ENCODE measurements at regions not wholly inside any gene's neighbourhood (a gene's known extent, or its start where the extent isn't known, plus 50 kb on each side); places are given as distances from the start of the nearest gene placed in this dataset.

- no CpG with 5 or more reads among the region's 2 CpGs for WGBS (ENCODE audit: insufficient coverage, insufficient read length)
- no peak for DNase-seq (ENCODE audit: low read depth, low spot score)
- H3K36me3 ChIP-seq (ENCODE audit: control insufficient read depth, insufficient read depth, low read length), result no peaks in the 10 kb centered on the region
- H3K27ac ChIP-seq (ENCODE audit: low read length), result no peak overlapping the region
- H3K4me3 ChIP-seq (ENCODE audit: low read length), result no peak overlapping the region
- no peaks in the 10 kb centered on the region for H3K27me3 ChIP-seq (ENCODE audit: control insufficient read depth, insufficient read depth, low read length)
- H3K9me3 ChIP-seq (ENCODE audit: control insufficient read depth, insufficient read depth, low read length), result no peaks in the 10 kb centered on the region
- H3K4me1 ChIP-seq (ENCODE audit: control insufficient read depth, insufficient read depth, low read length), result no peaks in the 10 kb centered on the region
These were observed 492.0 kb upstream of the SULF2 start for GRCh38 chr20:48277266-48277665.

GRCh38 chr20:48276021-48276342 is 490.7 kb upstream of the SULF2 start:
- no CpG with 5 or more reads among the region's 3 CpGs for WGBS (ENCODE audit: insufficient coverage, insufficient read length)
- H3K9me3 ChIP-seq (ENCODE audit: control insufficient read depth, insufficient read depth, low read length), result no peaks in the 10 kb centered on the region
- H3K36me3 ChIP-seq (ENCODE audit: control insufficient read depth, insufficient read depth, low read length), result no peaks in the 10 kb centered on the region
- DNase-seq (ENCODE audit: low read depth, low spot score), result no peak
- no peak overlapping the region for H3K4me3 ChIP-seq (ENCODE audit: low read length)
- H3K4me1 ChIP-seq (ENCODE audit: control insufficient read depth, insufficient read depth, low read length), result no peaks in the 10 kb centered on the region
- no peak overlapping the region for H3K27ac ChIP-seq (ENCODE audit: low read length)
- H3K27me3 ChIP-seq (ENCODE audit: control insufficient read depth, insufficient read depth, low read length), result no peaks in the 10 kb centered on the region

GRCh38 chr20:48275286-48276020 is 490.2 kb upstream of the SULF2 start:
- H3K27ac ChIP-seq (ENCODE audit: low read length), result no peak overlapping the region
- no peak overlapping the region for H3K4me3 ChIP-seq (ENCODE audit: low read length)
- no CpG with 5 or more reads among the region's 6 CpGs for WGBS (ENCODE audit: insufficient coverage, insufficient read length)
- no peaks in the 10 kb centered on the region for H3K36me3 ChIP-seq (ENCODE audit: control insufficient read depth, insufficient read depth, low read length)
- H3K27me3 ChIP-seq (ENCODE audit: control insufficient read depth, insufficient read depth, low read length), result no peaks in the 10 kb centered on the region
- no peaks in the 10 kb centered on the region for H3K9me3 ChIP-seq (ENCODE audit: control insufficient read depth, insufficient read depth, low read length)
- no peaks in the 10 kb centered on the region for H3K4me1 ChIP-seq (ENCODE audit: control insufficient read depth, insufficient read depth, low read length)
- DNase-seq (ENCODE audit: low read depth, low spot score), result no peak

- no peaks in the 10 kb centered on the region for H3K9me3 ChIP-seq (ENCODE audit: control insufficient read depth, insufficient read depth, low read length)
- no peaks in the 10 kb centered on the region for H3K4me1 ChIP-seq (ENCODE audit: control insufficient read depth, insufficient read depth, low read length)
- H3K4me3 ChIP-seq (ENCODE audit: low read length), result no peak overlapping the region
- DNase-seq (ENCODE audit: low read depth, low spot score), result no peak
- H3K27ac ChIP-seq (ENCODE audit: low read length), result no peak overlapping the region
- H3K36me3 ChIP-seq (ENCODE audit: control insufficient read depth, insufficient read depth, low read length), result no peaks in the 10 kb centered on the region
- H3K27me3 ChIP-seq (ENCODE audit: control insufficient read depth, insufficient read depth, low read length), result no peaks in the 10 kb centered on the region
These were observed 488.6 kb upstream of the SULF2 start for GRCh38 chr20:48273843-48274242.

GRCh38 chr20:48270885-48271284 is 485.6 kb upstream of the SULF2 start:
- no peak for DNase-seq (ENCODE audit: low read depth, low spot score)
- no CpG with 5 or more reads among the region's 1 CpG for WGBS (ENCODE audit: insufficient coverage, insufficient read length)

GRCh38 chr20:48267860-48268633 is 482.8 kb upstream of the SULF2 start:
- Histone ChIP-seq H3K27ac (ENCODE audit: low read length) (no peak overlapping the region), H3K27me3 (ENCODE audit: control insufficient read depth, insufficient read depth, low read length) (no peaks in the 10 kb centered on the region), H3K4me1 (ENCODE audit: control insufficient read depth, insufficient read depth, low read length) (no peaks in the 10 kb centered on the region), H3K4me3 (ENCODE audit: low read length) (no peak overlapping the region), H3K9me3 (ENCODE audit: control insufficient read depth, insufficient read depth, low read length) (no peaks in the 10 kb centered on the region), H3K36me3 (ENCODE audit: control insufficient read depth, insufficient read depth, low read length) (no peaks in the 10 kb centered on the region)
- no peak for DNase-seq (ENCODE audit: low read depth, low spot score)
- WGBS (ENCODE audit: insufficient coverage, insufficient read length), result no CpG with 5 or more reads among the region's 19 CpGs

More at GRCh38 chr20:48270885-48271284, 485.6 kb upstream of the SULF2 start:
- no peak overlapping the region for H3K27ac ChIP-seq (ENCODE audit: low read length)
- H3K27me3 ChIP-seq (ENCODE audit: control insufficient read depth, insufficient read depth, low read length), result no peaks in the 10 kb centered on the region
- no peaks in the 10 kb centered on the region for H3K9me3 ChIP-seq (ENCODE audit: control insufficient read depth, insufficient read depth, low read length)
- H3K36me3 ChIP-seq (ENCODE audit: control insufficient read depth, insufficient read depth, low read length), result no peaks in the 10 kb centered on the region
- no peak overlapping the region for H3K4me3 ChIP-seq (ENCODE audit: low read length)
- H3K4me1 ChIP-seq (ENCODE audit: control insufficient read depth, insufficient read depth, low read length), result no peaks in the 10 kb centered on the region

GRCh38 chr20:48266571-48266970 is 481.3 kb upstream of the SULF2 start:
- H3K4me3 ChIP-seq (ENCODE audit: low read length), result no peak overlapping the region
- WGBS (ENCODE audit: insufficient coverage, insufficient read length), result no CpG with 5 or more reads among the region's 6 CpGs
- H3K27me3 ChIP-seq (ENCODE audit: control insufficient read depth, insufficient read depth, low read length), result no peaks in the 10 kb centered on the region
- H3K27ac ChIP-seq (ENCODE audit: low read length), result no peak overlapping the region
- H3K9me3 ChIP-seq (ENCODE audit: control insufficient read depth, insufficient read depth, low read length), result no peaks in the 10 kb centered on the region
- H3K4me1 ChIP-seq (ENCODE audit: control insufficient read depth, insufficient read depth, low read length), result no peaks in the 10 kb centered on the region
- no peak for DNase-seq (ENCODE audit: low read depth, low spot score)
- no peaks in the 10 kb centered on the region for H3K36me3 ChIP-seq (ENCODE audit: control insufficient read depth, insufficient read depth, low read length)

- WGBS (ENCODE audit: insufficient coverage, insufficient read length), result no CpG with 5 or more reads among the region's 7 CpGs
- no peak for DNase-seq (ENCODE audit: low read depth, low spot score)
- no peaks in the 10 kb centered on the region for H3K27me3 ChIP-seq (ENCODE audit: control insufficient read depth, insufficient read depth, low read length)
- H3K27ac ChIP-seq (ENCODE audit: low read length), result no peak overlapping the region
- no peaks in the 10 kb centered on the region for H3K9me3 ChIP-seq (ENCODE audit: control insufficient read depth, insufficient read depth, low read length)
- no peaks in the 10 kb centered on the region for H3K36me3 ChIP-seq (ENCODE audit: control insufficient read depth, insufficient read depth, low read length)
- no peaks in the 10 kb centered on the region for H3K4me1 ChIP-seq (ENCODE audit: control insufficient read depth, insufficient read depth, low read length)
- H3K4me3 ChIP-seq (ENCODE audit: low read length), result no peak overlapping the region
These were observed 480.5 kb upstream of the SULF2 start for GRCh38 chr20:48265791-48266190.

- no peaks in the 10 kb centered on the region for H3K36me3 ChIP-seq (ENCODE audit: control insufficient read depth, insufficient read depth, low read length)
- no peak overlapping the region for H3K27ac ChIP-seq (ENCODE audit: low read length)
- no peak overlapping the region for H3K4me3 ChIP-seq (ENCODE audit: low read length)
- H3K9me3 ChIP-seq (ENCODE audit: control insufficient read depth, insufficient read depth, low read length), result no peaks in the 10 kb centered on the region
- no peak for DNase-seq (ENCODE audit: low read depth, low spot score)
- H3K4me1 ChIP-seq (ENCODE audit: control insufficient read depth, insufficient read depth, low read length), result no peaks in the 10 kb centered on the region
- no peaks in the 10 kb centered on the region for H3K27me3 ChIP-seq (ENCODE audit: control insufficient read depth, insufficient read depth, low read length)
These were observed 477.7 kb upstream of the SULF2 start for GRCh38 chr20:48262955-48263354.

- Histone ChIP-seq H3K9me3 (ENCODE audit: control insufficient read depth, insufficient read depth, low read length) (no peaks in the 10 kb centered on the region), H3K4me3 (ENCODE audit: low read length) (no peak overlapping the region), H3K4me1 (ENCODE audit: control insufficient read depth, insufficient read depth, low read length) (no peaks in the 10 kb centered on the region), H3K36me3 (ENCODE audit: control insufficient read depth, insufficient read depth, low read length) (no peaks in the 10 kb centered on the region), H3K27ac (ENCODE audit: low read length) (no peak overlapping the region), H3K27me3 (ENCODE audit: control insufficient read depth, insufficient read depth, low read length) (no peaks in the 10 kb centered on the region)
- WGBS (ENCODE audit: insufficient coverage, insufficient read length), result no CpG with 5 or more reads among the region's 7 CpGs
- no peak for DNase-seq (ENCODE audit: low read depth, low spot score)
These were observed 477.2 kb upstream of the SULF2 start for GRCh38 chr20:48262466-48262865.

GRCh38 chr20:48261398-48261910 is 476.2 kb upstream of the SULF2 start:
- H3K36me3 ChIP-seq (ENCODE audit: control insufficient read depth, insufficient read depth, low read length), result no peaks in the 10 kb centered on the region
- H3K4me1 ChIP-seq (ENCODE audit: control insufficient read depth, insufficient read depth, low read length), result no peaks in the 10 kb centered on the region
- no peak overlapping the region for H3K4me3 ChIP-seq (ENCODE audit: low read length)
- no peak for DNase-seq (ENCODE audit: low read depth, low spot score)
- no peaks in the 10 kb centered on the region for H3K27me3 ChIP-seq (ENCODE audit: control insufficient read depth, insufficient read depth, low read length)
- H3K9me3 ChIP-seq (ENCODE audit: control insufficient read depth, insufficient read depth, low read length), result no peaks in the 10 kb centered on the region
- H3K27ac ChIP-seq (ENCODE audit: low read length), result no peak overlapping the region
- WGBS (ENCODE audit: insufficient coverage, insufficient read length), result no CpG with 5 or more reads among the region's 6 CpGs
